ENCODE measurements at regions not wholly inside any gene's neighbourhood (a gene's known extent, or its start where the extent isn't known, plus 50 kb on each side); places are given as distances from the start of the nearest gene placed in this dataset.
"Not testable (repeated sequence)": the region's sequence is repeated elsewhere in the genome, so short reads cannot be mapped to it uniquely, and the experiment has no call there.

- H3K27ac ChIP-seq (ENCODE audit: low read depth, low read length): no peak overlapping the region
- H3K27me3 ChIP-seq (ENCODE audit: insufficient read depth, low read length): no peaks in the 10 kb centered on the region; the same call in 1 of the 2 replicates
- H3K79me2 ChIP-seq (ENCODE audit: control insufficient read depth, insufficient read depth, low read length, unreplicated experiment): no peaks in the 10 kb centered on the region
- H3K36me3 ChIP-seq (ENCODE audit: insufficient read depth, low read length): no peaks in the 10 kb centered on the region
- no peak overlapping the region for H3K4me3 ChIP-seq (ENCODE audit: low read depth, low read length)
- no peak overlapping the region for H2AFZ ChIP-seq (ENCODE audit: low read length, unreplicated experiment)
- no peaks in the 10 kb centered on the region for H3K4me1 ChIP-seq (ENCODE audit: control insufficient read depth, insufficient read depth, low read length, unreplicated experiment)
Observed at GRCh38 chr10:7069706-7070105, 341.1 kb downstream of the SFMBT2 start.

- H3K4me3 ChIP-seq (ENCODE audit: low read depth, low read length): no peak overlapping the region
- no peak overlapping the region for H3K27ac ChIP-seq (ENCODE audit: low read depth, low read length)
- no peaks in the 10 kb centered on the region for H3K4me1 ChIP-seq (ENCODE audit: control insufficient read depth, insufficient read depth, low read length, unreplicated experiment)
- no peaks in the 10 kb centered on the region for H3K36me3 ChIP-seq (ENCODE audit: insufficient read depth, low read length)
- no peaks in the 10 kb centered on the region for H3K27me3 ChIP-seq (ENCODE audit: insufficient read depth, low read length)
- H3K79me2 ChIP-seq (ENCODE audit: control insufficient read depth, insufficient read depth, low read length, unreplicated experiment): no peaks in the 10 kb centered on the region
- no peak overlapping the region for H2AFZ ChIP-seq (ENCODE audit: low read length, unreplicated experiment)
Observed at GRCh38 chr10:7056216-7056615, 354.6 kb downstream of the SFMBT2 start.

GRCh38 chr10:7054915-7055314 lies 355.9 kb downstream of the SFMBT2 start:
- H3K27me3 ChIP-seq (ENCODE audit: insufficient read depth, low read length): no peaks in the 10 kb centered on the region
- H3K79me2 ChIP-seq (ENCODE audit: control insufficient read depth, insufficient read depth, low read length, unreplicated experiment): no peaks in the 10 kb centered on the region
- H3K27ac ChIP-seq (ENCODE audit: low read depth, low read length): no peak overlapping the region
- H3K36me3 ChIP-seq (ENCODE audit: insufficient read depth, low read length): no peaks in the 10 kb centered on the region
- no peak overlapping the region for H3K4me3 ChIP-seq (ENCODE audit: low read depth, low read length)
- no peaks in the 10 kb centered on the region for H3K4me1 ChIP-seq (ENCODE audit: control insufficient read depth, insufficient read depth, low read length, unreplicated experiment)
- H2AFZ ChIP-seq (ENCODE audit: low read length, unreplicated experiment): no peak overlapping the region

GRCh38 chr10:7053195-7053594 lies 357.6 kb downstream of the SFMBT2 start:
- Histone ChIP-seq H3K36me3 (ENCODE audit: insufficient read depth, low read length) (no peaks in the 10 kb centered on the region), H3K27ac (ENCODE audit: low read depth, low read length) (no peak overlapping the region), H2AFZ (ENCODE audit: low read length, unreplicated experiment) (no peak overlapping the region), H3K79me2 (ENCODE audit: control insufficient read depth, insufficient read depth, low read length, unreplicated experiment) (no peaks in the 10 kb centered on the region), H3K4me1 (ENCODE audit: control insufficient read depth, insufficient read depth, low read length, unreplicated experiment) (no peaks in the 10 kb centered on the region), H3K27me3 (ENCODE audit: insufficient read depth, low read length) (no peaks in the 10 kb centered on the region), H3K4me3 (ENCODE audit: low read depth, low read length) (no peak overlapping the region)

GRCh38 chr10:7050024-7050423 lies 360.8 kb downstream of the SFMBT2 start:
- H3K4me1 ChIP-seq (ENCODE audit: control insufficient read depth, insufficient read depth, low read length, unreplicated experiment); H3K79me2 ChIP-seq (ENCODE audit: control insufficient read depth, insufficient read depth, low read length, unreplicated experiment); H3K27me3 ChIP-seq (ENCODE audit: insufficient read depth, low read length); H3K36me3 ChIP-seq (ENCODE audit: insufficient read depth, low read length); H3K4me3 ChIP-seq (ENCODE audit: low read depth, low read length); H3K27ac ChIP-seq (ENCODE audit: low read depth, low read length); H2AFZ ChIP-seq (ENCODE audit: low read length, unreplicated experiment): not testable (repeated sequence)

- Histone ChIP-seq H3K4me1 (ENCODE audit: control insufficient read depth, insufficient read depth, low read length, unreplicated experiment) (no peaks in the 10 kb centered on the region), H3K36me3 (ENCODE audit: insufficient read depth, low read length) (no peaks in the 10 kb centered on the region), H3K27ac (ENCODE audit: low read depth, low read length) (no peak overlapping the region), H2AFZ (ENCODE audit: low read length, unreplicated experiment) (no peak overlapping the region), H3K79me2 (ENCODE audit: control insufficient read depth, insufficient read depth, low read length, unreplicated experiment) (no peaks in the 10 kb centered on the region), H3K27me3 (ENCODE audit: insufficient read depth, low read length) (no peaks in the 10 kb centered on the region), H3K4me3 (ENCODE audit: low read depth, low read length) (no peak overlapping the region)
Observed at GRCh38 chr10:7048061-7048460, 362.8 kb downstream of the SFMBT2 start.

GRCh38 chr10:7046615-7047014 lies 364.2 kb downstream of the SFMBT2 start:
- no peak overlapping the region for H3K4me3 ChIP-seq (ENCODE audit: low read depth, low read length)
- no peaks in the 10 kb centered on the region for H3K27me3 ChIP-seq (ENCODE audit: insufficient read depth, low read length)
- no peaks in the 10 kb centered on the region for H3K4me1 ChIP-seq (ENCODE audit: control insufficient read depth, insufficient read depth, low read length, unreplicated experiment)
- H2AFZ ChIP-seq (ENCODE audit: low read length, unreplicated experiment): no peak overlapping the region
- H3K27ac ChIP-seq (ENCODE audit: low read depth, low read length): no peak overlapping the region
- no peaks in the 10 kb centered on the region for H3K36me3 ChIP-seq (ENCODE audit: insufficient read depth, low read length)
- H3K79me2 ChIP-seq (ENCODE audit: control insufficient read depth, insufficient read depth, low read length, unreplicated experiment): no peaks in the 10 kb centered on the region

- no peak overlapping the region for H3K4me3 ChIP-seq (ENCODE audit: low read depth, low read length)
- no peak overlapping the region for H3K27ac ChIP-seq (ENCODE audit: low read depth, low read length)
- H2AFZ ChIP-seq (ENCODE audit: low read length, unreplicated experiment): no peak overlapping the region
- no peaks in the 10 kb centered on the region for H3K79me2 ChIP-seq (ENCODE audit: control insufficient read depth, insufficient read depth, low read length, unreplicated experiment)
- no peaks in the 10 kb centered on the region for H3K36me3 ChIP-seq (ENCODE audit: insufficient read depth, low read length)
- no peaks in the 10 kb centered on the region for H3K4me1 ChIP-seq (ENCODE audit: control insufficient read depth, insufficient read depth, low read length, unreplicated experiment)
- no peaks in the 10 kb centered on the region for H3K27me3 ChIP-seq (ENCODE audit: insufficient read depth, low read length)
Observed at GRCh38 chr10:7045891-7046599, 364.8 kb downstream of the SFMBT2 start.

- H3K79me2 ChIP-seq (ENCODE audit: control insufficient read depth, insufficient read depth, low read length, unreplicated experiment): no peaks in the 10 kb centered on the region
- no peaks in the 10 kb centered on the region for H3K4me1 ChIP-seq (ENCODE audit: control insufficient read depth, insufficient read depth, low read length, unreplicated experiment)
- H3K27ac ChIP-seq (ENCODE audit: low read depth, low read length): no peak overlapping the region
- H3K36me3 ChIP-seq (ENCODE audit: insufficient read depth, low read length): no peaks in the 10 kb centered on the region
- H2AFZ ChIP-seq (ENCODE audit: low read length, unreplicated experiment): no peak overlapping the region
- no peaks in the 10 kb centered on the region for H3K27me3 ChIP-seq (ENCODE audit: insufficient read depth, low read length)
- no peak overlapping the region for H3K4me3 ChIP-seq (ENCODE audit: low read depth, low read length)
Observed at GRCh38 chr10:7043055-7043653, 367.7 kb downstream of the SFMBT2 start.

GRCh38 chr10:7042419-7043054 lies 368.3 kb downstream of the SFMBT2 start:
- H2AFZ ChIP-seq (ENCODE audit: low read length, unreplicated experiment): no peak overlapping the region
- no peaks in the 10 kb centered on the region for H3K4me1 ChIP-seq (ENCODE audit: control insufficient read depth, insufficient read depth, low read length, unreplicated experiment)
- no peaks in the 10 kb centered on the region for H3K27me3 ChIP-seq (ENCODE audit: insufficient read depth, low read length)
- no peaks in the 10 kb centered on the region for H3K79me2 ChIP-seq (ENCODE audit: control insufficient read depth, insufficient read depth, low read length, unreplicated experiment)
- no peak overlapping the region for H3K4me3 ChIP-seq (ENCODE audit: low read depth, low read length)
- H3K27ac ChIP-seq (ENCODE audit: low read depth, low read length): no peak overlapping the region
- H3K36me3 ChIP-seq (ENCODE audit: insufficient read depth, low read length): no peaks in the 10 kb centered on the region

- Histone ChIP-seq H3K79me2 (ENCODE audit: control insufficient read depth, insufficient read depth, low read length, unreplicated experiment) (no peaks in the 10 kb centered on the region), H3K27me3 (ENCODE audit: insufficient read depth, low read length) (no peaks in the 10 kb centered on the region), H2AFZ (ENCODE audit: low read length, unreplicated experiment) (no peak overlapping the region), H3K36me3 (ENCODE audit: insufficient read depth, low read length) (no peaks in the 10 kb centered on the region), H3K27ac (ENCODE audit: low read depth, low read length) (no peak overlapping the region), H3K4me3 (ENCODE audit: low read depth, low read length) (no peak overlapping the region), H3K4me1 (ENCODE audit: control insufficient read depth, insufficient read depth, low read length, unreplicated experiment) (no peaks in the 10 kb centered on the region)
Observed at GRCh38 chr10:7042000-7042399, 368.8 kb downstream of the SFMBT2 start.

All from ACC112 (cell line).